ENCODE measurements at regions not wholly inside any gene's neighbourhood (a gene's known extent, or its start where the extent isn't known, plus 50 kb on each side); places are given as distances from the start of the nearest gene placed in this dataset.

DNA sequence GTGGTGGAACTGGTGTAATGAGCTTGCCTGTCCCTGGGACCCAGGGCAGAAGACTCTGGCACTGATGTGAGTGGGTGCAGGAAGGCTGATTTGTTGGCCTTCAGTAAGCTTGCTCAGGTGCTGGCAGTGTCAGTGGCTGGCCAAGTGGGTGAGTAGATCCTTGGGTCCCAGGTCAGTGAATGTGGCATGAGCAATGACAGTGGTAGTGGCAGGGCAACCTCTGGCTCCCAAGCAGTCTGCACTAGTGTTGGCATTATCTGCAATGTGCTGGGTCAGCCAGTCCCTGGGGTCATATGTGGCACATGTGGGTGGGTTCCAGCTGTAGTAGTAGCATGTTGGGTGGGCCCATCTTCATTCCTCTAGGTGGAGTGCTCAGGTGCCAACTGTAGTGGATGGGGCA is 640.9 kb upstream of the GRM3 start:
- no peak overlapping the region for H3K27ac Mint-ChIP-seq
- H3K4me3 Mint-ChIP-seq: no peak overlapping the region
- H3K4me1 Mint-ChIP-seq (ENCODE audit: low read depth): no peaks in the 10 kb centered on the region
- H3K9me3 Mint-ChIP-seq: peaks cover 70% of the 10 kb centered on the region
- H3K27me3 Mint-ChIP-seq: no peaks in the 10 kb centered on the region
- intact Hi-C loops (cut with micrococcal nuclease): no loop called here
- H3K36me3 Mint-ChIP-seq (ENCODE audit: low read depth): no peaks in the 10 kb centered on the region

DNA sequence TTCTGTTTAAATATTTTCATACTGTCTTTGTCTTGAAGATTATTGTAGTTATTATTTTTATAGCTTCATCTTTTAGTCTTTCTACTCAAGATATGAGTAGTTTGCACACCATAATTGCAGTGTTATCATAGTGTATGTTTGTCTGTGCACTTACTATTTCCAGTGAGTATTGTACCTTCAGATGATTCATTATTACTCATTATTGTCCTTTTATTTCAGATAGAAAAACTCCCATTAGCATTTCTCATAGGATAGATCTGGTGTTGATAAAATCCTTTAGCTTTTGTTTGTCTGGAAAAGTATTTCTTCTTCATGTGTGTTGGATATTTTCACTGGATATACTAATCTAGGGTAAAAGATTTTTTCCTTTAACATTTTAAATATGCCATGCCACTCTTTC is 646.2 kb upstream of the GRM3 start:
- Mint-ChIP-seq H3K4me3 (no peak overlapping the region), H3K27me3 (no peaks in the 10 kb centered on the region), H3K36me3 (ENCODE audit: low read depth) (no peaks in the 10 kb centered on the region), H3K9me3 (peaks cover 73% of the 10 kb centered on the region), H3K4me1 (ENCODE audit: low read depth) (no peaks in the 10 kb centered on the region), H3K27ac (no peak overlapping the region)
- intact Hi-C loops (cut with micrococcal nuclease): no loop called here

DNA sequence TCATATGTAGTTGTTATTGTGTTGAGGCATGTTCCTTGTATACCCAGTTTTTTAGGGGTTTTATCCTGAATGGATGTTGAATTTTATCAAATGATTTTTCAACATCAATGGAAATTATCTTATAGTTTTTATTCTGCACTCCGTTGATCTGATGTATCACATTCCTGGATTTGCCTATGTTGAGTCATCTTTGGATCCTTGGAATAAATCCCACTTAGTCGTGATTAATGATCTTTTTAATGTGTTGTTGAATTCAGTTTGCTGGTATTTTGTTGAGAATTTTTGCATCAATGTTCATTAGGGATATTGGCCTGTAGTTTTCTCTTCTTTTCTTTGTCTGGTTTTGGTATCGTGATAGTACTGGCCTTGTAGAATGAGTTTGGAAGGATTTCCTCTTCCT is 648.6 kb upstream of the GRM3 start:
- H3K27ac Mint-ChIP-seq: no peak overlapping the region
- intact Hi-C loops (cut with micrococcal nuclease): no loop called here
- H3K27me3 Mint-ChIP-seq: no peaks in the 10 kb centered on the region
- H3K9me3 Mint-ChIP-seq: peaks cover 60% of the 10 kb centered on the region
- no peak overlapping the region for H3K4me3 Mint-ChIP-seq
- H3K36me3 Mint-ChIP-seq (ENCODE audit: low read depth): no peaks in the 10 kb centered on the region
- H3K4me1 Mint-ChIP-seq (ENCODE audit: low read depth): no peaks in the 10 kb centered on the region

DNA sequence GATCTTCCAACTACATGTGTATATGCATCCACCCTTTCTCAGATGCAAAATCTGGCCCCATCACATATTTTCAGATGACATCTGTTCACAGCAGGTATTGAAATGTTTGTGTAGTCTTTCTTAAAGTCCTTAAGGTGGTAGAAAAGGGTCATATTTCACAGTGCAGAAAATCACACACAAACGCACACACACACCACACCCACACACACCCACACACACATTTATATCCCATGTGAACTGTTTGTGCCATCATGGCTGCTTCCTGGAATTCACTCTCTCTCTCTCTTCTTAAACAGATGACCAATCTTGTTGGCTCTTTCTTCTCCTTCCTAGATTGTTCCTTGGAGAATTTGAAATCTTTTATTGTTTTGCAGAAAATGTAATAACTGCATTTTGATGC is 663.0 kb upstream of the GRM3 start:
- no peaks in the 10 kb centered on the region for H3K4me1 Mint-ChIP-seq (ENCODE audit: low read depth)
- H3K36me3 Mint-ChIP-seq (ENCODE audit: low read depth): no peaks in the 10 kb centered on the region
- peaks cover 11% of the 10 kb centered on the region for H3K9me3 Mint-ChIP-seq
- intact Hi-C loops (cut with micrococcal nuclease): no loop called here
- H3K4me3 Mint-ChIP-seq: no peak overlapping the region
- no peak overlapping the region for H3K27ac Mint-ChIP-seq
- H3K27me3 Mint-ChIP-seq: no peaks in the 10 kb centered on the region

DNA sequence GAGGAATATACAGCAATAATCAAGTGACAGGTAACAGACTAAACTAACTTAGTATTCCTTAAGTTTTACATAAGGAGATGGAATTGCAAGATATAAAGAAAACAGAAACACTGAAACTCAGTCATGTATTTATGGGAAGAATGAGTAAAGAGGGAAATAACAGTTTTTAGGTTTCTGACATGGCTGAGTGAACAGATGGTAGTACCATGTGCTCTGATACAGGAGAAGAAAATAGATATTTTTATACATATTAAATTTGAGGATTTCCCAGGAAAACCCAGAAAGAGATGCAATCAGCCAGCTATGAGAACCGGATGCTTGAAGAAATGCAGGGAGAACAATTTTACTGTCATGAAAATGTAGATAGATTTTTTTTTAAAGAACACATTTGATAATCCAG is 669.5 kb upstream of the GRM3 start:
- Mint-ChIP-seq H3K36me3 (ENCODE audit: low read depth) (no peaks in the 10 kb centered on the region), H3K4me3 (no peak overlapping the region), H3K27me3 (no peaks in the 10 kb centered on the region), H3K4me1 (ENCODE audit: low read depth) (no peaks in the 10 kb centered on the region), H3K27ac (no peak overlapping the region), H3K9me3 (peaks cover 21% of the 10 kb centered on the region)
- intact Hi-C loops (cut with micrococcal nuclease): no loop called here

DNA sequence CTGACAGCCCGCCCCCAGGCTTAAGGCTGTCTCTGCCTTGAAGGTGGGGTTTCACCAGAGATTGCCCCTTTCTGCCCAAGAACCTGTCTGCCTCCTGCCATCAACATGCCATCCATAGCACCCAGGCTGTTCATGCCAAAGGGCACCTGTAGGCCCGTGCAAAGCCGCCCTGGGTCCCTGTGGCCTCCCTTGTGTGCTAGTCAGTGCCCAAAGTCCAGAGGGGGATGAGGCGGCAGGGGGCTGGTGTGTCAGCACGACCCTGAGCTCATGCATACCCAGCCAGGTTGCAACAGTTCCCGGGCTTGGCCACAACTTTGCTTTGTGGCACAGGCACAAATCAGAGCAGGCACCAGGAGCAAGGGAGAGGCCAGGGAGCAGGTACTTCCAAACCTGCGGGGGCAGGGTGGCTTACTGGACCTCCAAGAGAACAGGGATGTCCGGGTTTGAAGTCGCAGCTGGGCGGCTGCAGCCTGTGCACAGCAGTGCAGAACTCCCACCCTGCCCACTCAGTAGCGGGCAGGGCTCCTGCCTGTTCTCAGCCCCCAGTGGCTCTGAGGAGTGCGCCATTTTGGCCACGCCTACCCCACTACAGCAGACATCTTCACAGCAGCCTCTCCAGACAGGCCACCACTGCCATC is 671.1 kb upstream of the GRM3 start:
- H3K36me3 Mint-ChIP-seq (ENCODE audit: low read depth): no peaks in the 10 kb centered on the region
- H3K9me3 Mint-ChIP-seq: peaks cover 11% of the 10 kb centered on the region
- intact Hi-C loops (cut with micrococcal nuclease): no loop called here
- H3K27me3 Mint-ChIP-seq: no peaks in the 10 kb centered on the region
- no peak overlapping the region for H3K4me3 Mint-ChIP-seq
- H3K4me1 Mint-ChIP-seq (ENCODE audit: low read depth): no peaks in the 10 kb centered on the region
- no peak overlapping the region for H3K27ac Mint-ChIP-seq

DNA sequence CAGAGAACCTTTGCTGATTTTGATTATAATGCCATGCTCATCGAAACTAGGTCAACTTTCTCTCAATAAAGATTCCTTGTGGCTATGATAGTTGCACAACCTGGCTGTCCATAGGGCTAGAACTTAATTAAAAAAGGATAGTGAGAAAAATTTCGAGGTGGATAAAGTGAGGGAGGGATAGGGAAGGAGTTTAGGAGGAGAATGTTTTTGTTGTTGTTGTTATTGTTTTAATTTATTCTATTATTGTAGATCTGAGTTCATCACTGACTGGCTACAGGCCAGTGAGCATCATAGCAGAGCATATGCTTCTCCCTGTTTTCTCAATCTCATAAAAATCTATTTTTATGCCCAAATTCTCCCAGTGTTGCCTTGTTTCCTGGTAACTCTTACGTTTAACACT is 688.7 kb upstream of the GRM3 start:
- Mint-ChIP-seq H3K9me3 (peaks cover 10% of the 10 kb centered on the region), H3K36me3 (ENCODE audit: low read depth) (no peaks in the 10 kb centered on the region)
- intact Hi-C loops (cut with micrococcal nuclease): no loop called here

DNA sequence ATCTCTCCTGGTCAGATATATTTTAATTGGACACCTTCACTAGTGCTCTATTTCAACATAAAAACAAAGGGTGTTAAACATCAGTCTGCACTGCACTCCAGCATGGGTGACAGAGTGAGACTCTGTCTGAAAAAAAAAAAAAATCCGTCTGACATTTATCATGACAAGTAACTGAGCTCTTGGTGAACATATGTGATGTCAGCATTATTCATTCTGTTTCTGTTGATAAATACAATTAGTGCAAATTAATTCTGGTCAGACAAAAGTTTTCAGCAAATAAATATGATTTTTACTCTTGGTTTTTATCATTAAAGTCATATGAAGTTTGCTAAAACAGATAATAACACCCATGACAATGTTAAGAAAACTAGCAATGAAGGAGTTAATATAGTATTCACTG is 692.8 kb upstream of the GRM3 start:
- no peaks in the 10 kb centered on the region for H3K36me3 Mint-ChIP-seq (ENCODE audit: low read depth)
- peaks cover 51% of the 10 kb centered on the region for H3K9me3 Mint-ChIP-seq
- no peaks in the 10 kb centered on the region for H3K4me1 Mint-ChIP-seq (ENCODE audit: low read depth)
- intact Hi-C loops (cut with micrococcal nuclease): no loop called here
- H3K27ac Mint-ChIP-seq: no peak overlapping the region
- no peak overlapping the region for H3K4me3 Mint-ChIP-seq
- H3K27me3 Mint-ChIP-seq: no peaks in the 10 kb centered on the region

More for the DNA sequence above, 688.7 kb upstream of the GRM3 start:
- Mint-ChIP-seq H3K4me3 (no peak overlapping the region), H3K27ac (no peak overlapping the region), H3K4me1 (ENCODE audit: low read depth) (no peaks in the 10 kb centered on the region), H3K27me3 (no peaks in the 10 kb centered on the region)

DNA sequence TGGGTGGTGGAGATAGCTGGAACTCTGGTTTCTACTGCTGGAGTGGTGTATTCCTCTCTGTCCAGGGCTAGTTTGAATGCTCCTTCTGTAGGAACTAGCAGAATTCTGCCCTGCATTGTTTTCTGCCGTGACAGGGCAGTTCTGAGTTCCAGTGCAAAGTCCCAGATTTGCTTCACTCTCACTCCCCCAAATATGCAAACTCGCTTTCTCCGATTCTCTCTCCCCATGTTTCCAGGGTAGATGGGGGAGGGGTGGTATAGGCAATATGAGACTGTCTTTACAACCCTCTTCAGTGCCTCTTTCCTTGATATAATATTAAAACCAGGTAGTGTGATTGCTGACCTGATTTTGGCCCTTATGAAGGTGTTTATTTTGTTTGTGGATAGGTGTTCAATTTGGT is 693.3 kb upstream of the GRM3 start:
- intact Hi-C loops (cut with micrococcal nuclease): no loop called here
- H3K27ac Mint-ChIP-seq: no peak overlapping the region
- no peaks in the 10 kb centered on the region for H3K36me3 Mint-ChIP-seq (ENCODE audit: low read depth)
- H3K4me3 Mint-ChIP-seq: no peak overlapping the region
- H3K9me3 Mint-ChIP-seq: peaks cover 54% of the 10 kb centered on the region
- no peaks in the 10 kb centered on the region for H3K27me3 Mint-ChIP-seq
- H3K4me1 Mint-ChIP-seq (ENCODE audit: low read depth): no peaks in the 10 kb centered on the region

DNA sequence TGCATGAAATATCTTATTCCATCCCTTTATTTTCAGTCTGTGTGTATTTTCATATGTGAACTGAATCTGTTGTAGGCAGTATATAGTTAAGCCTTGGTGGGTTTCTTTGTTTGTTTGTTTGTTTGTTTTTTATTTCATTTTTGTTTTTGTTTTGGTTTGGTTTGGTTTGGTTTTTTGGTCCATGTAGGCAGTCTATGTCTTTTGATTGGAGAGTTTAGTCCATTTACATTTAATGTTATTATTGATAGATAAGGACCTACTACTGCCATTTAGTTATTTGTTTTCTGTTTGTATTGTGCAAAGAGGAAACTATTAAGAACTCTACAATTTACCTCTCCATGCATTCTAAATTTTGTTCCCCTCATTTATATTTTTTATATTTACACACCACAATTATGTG is 695.9 kb upstream of the GRM3 start:
- Mint-ChIP-seq H3K27me3 (no peaks in the 10 kb centered on the region), H3K36me3 (ENCODE audit: low read depth) (no peaks in the 10 kb centered on the region), H3K27ac (no peak overlapping the region), H3K9me3 (peaks cover 54% of the 10 kb centered on the region), H3K4me3 (no peak overlapping the region), H3K4me1 (ENCODE audit: low read depth) (no peaks in the 10 kb centered on the region)
- intact Hi-C loops (cut with micrococcal nuclease): no loop called here

DNA sequence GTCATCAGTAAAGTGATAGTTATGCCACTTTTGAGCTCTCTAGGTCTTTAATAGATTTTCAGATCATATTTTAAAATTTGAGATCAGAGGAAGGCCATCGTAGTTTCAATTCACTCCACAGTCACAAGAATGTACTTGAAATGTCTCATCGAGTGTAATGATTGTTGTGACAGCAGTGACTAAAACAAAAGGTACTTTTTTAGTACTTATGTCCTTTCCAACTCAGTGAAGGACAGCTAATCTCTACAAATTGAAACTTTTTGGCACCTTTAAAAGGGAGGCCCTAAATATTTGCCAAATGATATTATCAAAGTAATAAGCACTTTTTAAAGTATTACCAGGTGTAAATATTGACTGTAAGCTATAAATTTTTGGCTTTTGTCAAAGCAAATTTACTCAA is 702.9 kb upstream of the GRM3 start:
- intact Hi-C loops (cut with micrococcal nuclease): no loop called here
- Mint-ChIP-seq H3K9me3 (peaks cover 12% of the 10 kb centered on the region), H3K4me1 (ENCODE audit: low read depth) (no peaks in the 10 kb centered on the region), H3K27ac (no peak overlapping the region), H3K27me3 (no peaks in the 10 kb centered on the region), H3K4me3 (no peak overlapping the region), H3K36me3 (ENCODE audit: low read depth) (no peaks in the 10 kb centered on the region)

DNA sequence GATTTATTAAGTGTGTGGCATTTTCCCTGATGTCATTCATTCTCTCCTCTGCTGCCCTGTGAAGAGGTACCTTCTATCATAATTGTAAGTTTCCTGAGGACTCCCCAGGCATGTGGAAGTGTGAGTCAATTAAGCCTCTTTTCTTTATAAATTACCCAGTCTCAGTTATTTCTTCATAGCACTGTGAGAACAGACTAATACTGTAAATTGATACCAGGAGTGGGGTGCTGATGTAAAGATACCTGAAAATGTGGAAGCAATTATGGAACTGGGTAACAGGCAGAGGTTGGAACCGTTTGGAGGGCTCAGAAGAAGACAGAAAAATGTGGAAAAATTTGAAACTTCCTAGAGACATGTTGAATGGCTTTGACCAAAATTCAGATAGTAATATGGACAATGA is 711.8 kb upstream of the GRM3 start:
- H3K9me3 Mint-ChIP-seq: peaks cover 18% of the 10 kb centered on the region

DNA sequence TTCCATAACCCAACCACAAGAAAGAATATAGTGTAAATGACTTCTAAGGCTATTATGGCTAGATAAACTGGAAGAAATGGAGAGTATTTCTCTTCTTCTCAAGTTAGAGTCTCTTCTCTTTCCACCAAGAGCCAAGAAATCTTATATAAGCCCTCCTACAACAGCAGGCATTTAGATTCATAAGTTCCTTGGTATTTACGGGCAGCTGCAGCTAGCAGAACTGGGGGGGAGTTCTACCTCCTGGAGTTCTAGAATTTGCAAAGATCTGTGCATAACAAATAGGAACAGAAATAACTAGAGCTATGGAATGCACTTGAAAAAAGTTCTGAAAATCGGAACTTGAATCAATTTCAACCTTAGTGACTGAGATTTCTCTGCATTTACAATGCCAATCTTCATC is 715.2 kb upstream of the GRM3 start:
- Mint-ChIP-seq H3K4me3 (no peak overlapping the region), H3K27ac (no peak overlapping the region), H3K9me3 (peaks cover 17% of the 10 kb centered on the region), H3K4me1 (ENCODE audit: low read depth) (no peaks in the 10 kb centered on the region), H3K27me3 (no peaks in the 10 kb centered on the region), H3K36me3 (ENCODE audit: low read depth) (no peaks in the 10 kb centered on the region)
- intact Hi-C loops (cut with micrococcal nuclease): no loop called here

More for the DNA sequence above, 711.8 kb upstream of the GRM3 start:
- H3K4me1 Mint-ChIP-seq (ENCODE audit: low read depth): no peaks in the 10 kb centered on the region
- H3K4me3 Mint-ChIP-seq: no peak overlapping the region
- no peaks in the 10 kb centered on the region for H3K27me3 Mint-ChIP-seq
- H3K27ac Mint-ChIP-seq: no peak overlapping the region
- intact Hi-C loops (cut with micrococcal nuclease): no loop called here
- no peaks in the 10 kb centered on the region for H3K36me3 Mint-ChIP-seq (ENCODE audit: low read depth)

DNA sequence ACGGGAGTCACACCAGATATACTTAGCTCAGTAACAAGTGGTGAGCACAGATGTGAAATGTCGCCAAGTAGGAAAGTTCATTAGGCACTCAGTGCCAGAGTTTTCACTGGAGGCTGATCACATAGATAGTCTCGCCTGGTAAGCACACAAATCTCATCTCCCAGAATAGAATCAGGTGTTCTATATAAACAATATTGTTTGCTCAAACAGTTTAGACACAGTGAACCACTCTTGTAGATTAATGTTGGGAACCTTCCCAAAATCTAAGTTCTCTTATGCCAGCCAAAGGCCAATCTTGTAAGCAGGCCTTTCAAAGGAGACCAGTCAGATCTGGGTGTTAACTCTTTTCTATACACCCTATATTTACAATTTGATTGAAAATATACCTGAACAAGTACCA is 716.5 kb upstream of the GRM3 start:
- Mint-ChIP-seq H3K27me3 (no peaks in the 10 kb centered on the region), H3K4me1 (ENCODE audit: low read depth) (no peaks in the 10 kb centered on the region), H3K9me3 (peaks cover 8% of the 10 kb centered on the region), H3K27ac (no peak overlapping the region), H3K36me3 (ENCODE audit: low read depth) (no peaks in the 10 kb centered on the region), H3K4me3 (no peak overlapping the region)
- intact Hi-C loops (cut with micrococcal nuclease): no loop called here

DNA sequence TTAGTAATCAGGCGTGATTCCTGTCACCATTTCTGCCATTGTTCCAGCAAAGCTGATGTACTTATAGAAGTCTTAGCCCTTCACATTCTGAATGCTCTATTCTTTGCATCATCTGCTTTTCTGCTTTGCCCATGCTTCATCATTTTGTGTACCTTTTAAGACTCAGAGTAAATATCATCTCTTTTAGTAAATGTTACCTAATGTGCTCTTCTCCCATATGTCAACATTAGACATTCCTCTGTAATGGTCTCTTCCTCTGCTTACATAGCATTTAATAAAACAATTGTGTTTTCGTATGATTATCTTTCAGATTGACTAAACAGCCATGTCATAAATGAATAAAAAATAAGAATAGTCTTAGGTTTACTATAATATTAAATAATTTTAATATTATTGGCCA is 719.6 kb upstream of the GRM3 start:
- Mint-ChIP-seq H3K27ac (no peak overlapping the region), H3K4me3 (no peak overlapping the region), H3K9me3 (no peaks in the 10 kb centered on the region), H3K36me3 (ENCODE audit: low read depth) (no peaks in the 10 kb centered on the region), H3K4me1 (ENCODE audit: low read depth) (no peaks in the 10 kb centered on the region), H3K27me3 (no peaks in the 10 kb centered on the region)
- intact Hi-C loops (cut with micrococcal nuclease): no loop called here

Data from dendritic cell treated with granulocyte-macrophage colony-stimulating factor and Interleukin-4, amounts not matched to agents 40 ng/mL and 50 ng/mL, for 4 days (primary cell).